Activated CD8-positive, alpha-beta memory T cell treated with anti-CD3 and anti-CD28 coated beads, Interleukin-2, amount 10 ng/mL, durations not matched to agents 7 days and 5 days (primary cell): ENCODE measurements at regions not wholly inside any gene's neighbourhood (a gene's known extent, or its start where the extent isn't known, plus 50 kb on each side); places are given as distances from the start of the nearest gene placed in this dataset.
"Not testable (repeated sequence)": the region's sequence is repeated elsewhere in the genome, so short reads cannot be mapped to it uniquely, and the experiment has no call there.

ENCODE experiments used
- ATAC-seq: fragments of 150-1000 bp; cut with Tn5 transposase; one replicate; pipeline ENCODE4 v1.10.0; 2021; ENCODE audit warnings: moderate library complexity
- CTCF ChIA-PET: fragments of 350-600 bp; sonication (Branson Sonifier 250); formaldehyde crosslinking; loops from one replicate; lab custom pipeline; 2021; ENCODE audit warnings: antibody characterized with exemption; lab: Charles Lee
- DNase-seq: peaks from one replicate; pipeline ENCODE4 v3.0.0-alpha.2; 2020
- H3K27ac Mint-ChIP-seq: one replicate; pipeline ENCODE4 v1.8.0; 2021; ENCODE audit warnings: mild to moderate bottlenecking, mixed read lengths
- H3K27me3 Mint-ChIP-seq: one replicate; pipeline ENCODE4 v1.8.0; 2021; ENCODE audit warnings: mixed read lengths
- H3K36me3 Mint-ChIP-seq: one replicate; pipeline ENCODE4 v1.8.0; 2021; ENCODE audit warnings: mild to moderate bottlenecking, mixed read lengths
- H3K4me1 Mint-ChIP-seq: one replicate; pipeline ENCODE4 v1.8.0; 2021; ENCODE audit warnings: mixed read lengths
- H3K4me3 Mint-ChIP-seq: one replicate; pipeline ENCODE4 v1.8.0; 2021; ENCODE audit warnings: mild to moderate bottlenecking, moderate library complexity, mixed read lengths
- H3K9me3 Mint-ChIP-seq: one replicate; pipeline ENCODE4 v1.8.0; 2022; ENCODE audit warnings: low read depth, mixed read lengths

- Mint-ChIP-seq H3K27ac (no peak overlapping the region), H3K36me3 (peaks cover 6% of the 10 kb centered on the region), H3K4me1 (peaks cover 2% of the 10 kb centered on the region), H3K4me3 (no peak overlapping the region), H3K27me3 (peaks cover 3% of the 10 kb centered on the region), H3K9me3 (peaks cover 5% of the 10 kb centered on the region)
- no peak for ATAC-seq
- DNase-seq, result no peak
- CTCF ChIA-PET, result no interaction called here
Measured at GRCh38 chr3:102037209-102037608, 187.9 kb downstream of the NFKBIZ start.

DNA sequence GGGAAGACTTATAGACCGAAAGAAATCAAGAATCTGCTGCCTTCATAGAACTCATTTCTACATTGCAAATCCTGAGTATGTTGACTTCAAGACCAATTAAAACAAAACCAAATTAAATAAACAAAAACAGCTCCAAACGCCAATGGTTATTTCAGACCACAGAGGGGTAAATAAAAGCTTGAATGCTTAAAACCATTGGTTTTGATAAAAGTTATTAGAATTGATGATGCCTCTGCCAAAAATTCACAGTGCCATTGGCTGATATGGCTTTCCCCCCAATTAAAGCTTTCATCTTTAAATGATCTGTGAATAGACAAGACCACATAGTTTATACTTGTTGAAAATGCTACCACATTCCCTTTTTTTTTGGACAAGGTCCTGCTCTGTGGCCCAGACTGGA, 188.5 kb downstream of the NFKBIZ start:
- Mint-ChIP-seq H3K27ac (no peak overlapping the region), H3K4me1 (peaks cover 2% of the 10 kb centered on the region), H3K36me3 (peaks cover 6% of the 10 kb centered on the region), H3K9me3 (peaks cover 5% of the 10 kb centered on the region), H3K4me3 (no peak overlapping the region), H3K27me3 (peaks cover 3% of the 10 kb centered on the region)
- CTCF ChIA-PET, result no interaction called here
- DNase-seq (no peak), ATAC-seq (no peak)

GRCh38 chr3:102038477-102039142, 189.3 kb downstream of the NFKBIZ start:
- Mint-ChIP-seq H3K4me1 (peaks cover 2% of the 10 kb centered on the region), H3K27ac (no peak overlapping the region), H3K4me3 (no peak overlapping the region), H3K9me3 (peaks cover 5% of the 10 kb centered on the region), H3K27me3 (peaks cover 3% of the 10 kb centered on the region), H3K36me3 (peaks cover 6% of the 10 kb centered on the region)
- CTCF ChIA-PET, result no interaction called here
- no peak for DNase-seq
- no peak for ATAC-seq

- H3K27me3 Mint-ChIP-seq, ATAC-seq, H3K36me3 Mint-ChIP-seq, H3K4me1 Mint-ChIP-seq, CTCF ChIA-PET, DNase-seq, H3K27ac Mint-ChIP-seq, H3K9me3 Mint-ChIP-seq, H3K4me3 Mint-ChIP-seq: not testable (repeated sequence)
Measured at GRCh38 chr3:102040144-102040543, 190.8 kb downstream of the NFKBIZ start.

GRCh38 chr3:102053375-102053989, 204.2 kb downstream of the NFKBIZ start:
- Mint-ChIP-seq H3K4me1 (peaks cover 13% of the 10 kb centered on the region), H3K27ac (no peak overlapping the region), H3K36me3 (peaks cover 23% of the 10 kb centered on the region), H3K9me3 (peaks cover 9% of the 10 kb centered on the region), H3K27me3 (no peaks in the 10 kb centered on the region), H3K4me3 (no peak overlapping the region)
- no peak for DNase-seq
- CTCF ChIA-PET, result no interaction called here
- ATAC-seq, result no peak

- Mint-ChIP-seq H3K4me1 (peaks cover 23% of the 10 kb centered on the region), H3K36me3 (peaks cover 16% of the 10 kb centered on the region), H3K27ac (no peak overlapping the region), H3K27me3 (no peaks in the 10 kb centered on the region), H3K4me3 (no peak overlapping the region), H3K9me3 (peaks cover 4% of the 10 kb centered on the region)
- CTCF ChIA-PET, result no interaction called here
- no peak for DNase-seq
- no peak for ATAC-seq
Measured at GRCh38 chr3:102054543-102055080, 205.3 kb downstream of the NFKBIZ start.

GRCh38 chr3:102057781-102058421, 208.6 kb downstream of the NFKBIZ start:
- DNase-seq (peak; percentile 47), ATAC-seq (peak; percentile 83)
- Mint-ChIP-seq H3K9me3 (peaks cover 2% of the 10 kb centered on the region), H3K4me3 (no peak overlapping the region), H3K4me1 (peaks cover 28% of the 10 kb centered on the region), H3K36me3 (peaks cover 9% of the 10 kb centered on the region), H3K27ac (peak overlapping the region; percentile 71), H3K27me3 (no peaks in the 10 kb centered on the region)
- CTCF ChIA-PET, result no interaction called here

DNA sequence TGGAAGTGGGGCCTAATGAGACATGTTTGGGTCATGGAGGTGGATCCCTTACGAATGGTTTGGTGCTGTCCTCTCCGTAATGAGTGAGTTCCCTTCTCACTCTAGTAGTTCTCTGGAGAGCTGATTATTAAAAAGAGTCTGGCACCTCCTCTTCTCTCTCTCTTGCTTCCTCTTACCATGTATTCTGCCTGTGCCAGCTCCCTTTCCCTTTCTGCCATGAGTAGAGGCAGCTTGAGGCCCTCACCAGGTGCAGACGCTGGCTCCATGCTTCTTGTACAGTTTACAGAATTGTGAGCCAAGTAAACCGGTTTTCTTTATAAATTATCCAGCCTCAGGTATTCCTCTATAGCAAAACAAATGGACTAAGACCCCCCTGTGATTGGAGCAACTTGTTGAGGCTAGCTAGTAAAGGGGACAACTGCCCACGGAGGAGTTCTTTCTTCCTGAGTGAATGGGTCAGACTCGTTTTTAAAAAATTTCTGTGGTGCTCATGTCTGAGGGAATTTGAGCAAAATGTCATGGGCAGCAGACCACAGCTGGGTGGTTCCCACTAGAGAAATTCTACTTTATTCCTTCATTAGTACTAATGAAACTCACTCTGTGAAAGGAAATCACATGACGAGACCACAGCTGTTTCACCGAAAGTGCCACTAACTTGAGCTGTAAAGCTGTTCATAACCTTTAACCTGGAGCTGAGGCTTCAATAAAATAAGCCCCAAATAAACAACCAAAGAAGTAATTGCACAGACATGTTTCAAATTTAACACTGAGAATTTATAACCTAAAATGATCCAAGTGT, 210.0 kb downstream of the NFKBIZ start:
- H3K27ac Mint-ChIP-seq, result no peak overlapping the region
- H3K27me3 Mint-ChIP-seq, result no peaks in the 10 kb centered on the region
- peak; percentile 59 for DNase-seq
- peaks cover 2% of the 10 kb centered on the region for H3K9me3 Mint-ChIP-seq
- no peak overlapping the region for H3K4me3 Mint-ChIP-seq
- peaks cover 9% of the 10 kb centered on the region for H3K36me3 Mint-ChIP-seq
- no peak for ATAC-seq
- H3K4me1 Mint-ChIP-seq, result peaks cover 28% of the 10 kb centered on the region
- CTCF ChIA-PET, result interaction anchor here (0.5 to 1.5 kb wide), 5 partner anchors 16 to 1399 kb away, joined by 3 read pairs; no protein-coding TSS in a partner anchor

- peaks cover 9% of the 10 kb centered on the region for H3K36me3 Mint-ChIP-seq
- DNase-seq, result no peak
- peaks cover 28% of the 10 kb centered on the region for H3K4me1 Mint-ChIP-seq
- CTCF ChIA-PET, result interaction anchor here (1.1 kb wide), 1 partner anchor 69 kb away, joined by 3 read pairs; no protein-coding TSS in a partner anchor
- H3K27ac Mint-ChIP-seq, result no peak overlapping the region
- H3K27me3 Mint-ChIP-seq, result no peaks in the 10 kb centered on the region
- no peak for ATAC-seq
- no peak overlapping the region for H3K4me3 Mint-ChIP-seq
- H3K9me3 Mint-ChIP-seq, result peaks cover 2% of the 10 kb centered on the region
Measured at GRCh38 chr3:102060814-102061213, 211.5 kb downstream of the NFKBIZ start.

DNA sequence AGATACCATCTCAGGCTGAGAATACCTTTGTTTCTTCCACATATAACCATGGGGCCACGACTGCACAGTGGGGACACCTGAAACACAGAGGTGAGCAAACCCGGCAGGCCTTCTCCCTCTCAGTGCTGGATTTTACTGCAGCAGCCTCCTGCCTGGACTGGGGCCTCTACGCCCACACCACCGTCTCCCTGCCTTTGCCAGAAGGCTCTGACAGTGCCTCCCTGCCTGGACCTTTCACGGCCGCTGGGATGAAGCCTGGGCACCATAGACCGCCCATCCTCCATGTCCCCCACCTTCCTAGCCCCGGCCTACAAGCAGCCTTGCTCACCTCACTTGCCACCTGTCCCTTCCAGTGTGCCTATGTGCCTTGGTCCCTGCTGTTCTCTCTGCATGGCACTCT, 214.3 kb downstream of the NFKBIZ start:
- no peak overlapping the region for H3K27ac Mint-ChIP-seq
- H3K27me3 Mint-ChIP-seq, result no peaks in the 10 kb centered on the region
- no peak overlapping the region for H3K4me3 Mint-ChIP-seq
- H3K4me1 Mint-ChIP-seq, result peaks cover 15% of the 10 kb centered on the region
- ATAC-seq, result no peak
- CTCF ChIA-PET, result no interaction called here
- DNase-seq, result no peak
- peaks cover 4% of the 10 kb centered on the region for H3K36me3 Mint-ChIP-seq
- H3K9me3 Mint-ChIP-seq, result no peaks in the 10 kb centered on the region

DNA sequence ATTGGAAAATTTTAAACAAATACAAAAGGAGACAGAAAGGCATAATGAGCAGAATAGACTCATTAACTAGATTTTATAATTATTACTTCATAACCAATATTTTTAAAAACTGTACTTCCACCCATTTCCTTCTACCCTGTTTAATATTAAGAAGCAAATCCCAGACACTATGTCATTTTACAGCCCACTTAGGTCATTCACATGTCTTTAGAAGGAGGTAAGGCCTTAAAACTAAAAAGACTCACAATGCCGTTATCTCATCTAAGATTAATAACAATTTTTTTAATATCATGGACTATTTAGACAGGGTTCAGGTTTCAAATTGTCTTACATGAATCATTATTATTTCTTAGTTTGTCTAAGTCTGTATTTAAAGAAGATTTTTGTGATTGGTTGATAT, 217.2 kb downstream of the NFKBIZ start:
- ATAC-seq, result no peak
- CTCF ChIA-PET, result no interaction called here
- Mint-ChIP-seq H3K9me3 (peaks cover 2% of the 10 kb centered on the region), H3K36me3 (peaks cover 4% of the 10 kb centered on the region), H3K27me3 (no peaks in the 10 kb centered on the region), H3K27ac (no peak overlapping the region), H3K4me3 (no peak overlapping the region), H3K4me1 (no peaks in the 10 kb centered on the region)
- DNase-seq, result no peak

DNA sequence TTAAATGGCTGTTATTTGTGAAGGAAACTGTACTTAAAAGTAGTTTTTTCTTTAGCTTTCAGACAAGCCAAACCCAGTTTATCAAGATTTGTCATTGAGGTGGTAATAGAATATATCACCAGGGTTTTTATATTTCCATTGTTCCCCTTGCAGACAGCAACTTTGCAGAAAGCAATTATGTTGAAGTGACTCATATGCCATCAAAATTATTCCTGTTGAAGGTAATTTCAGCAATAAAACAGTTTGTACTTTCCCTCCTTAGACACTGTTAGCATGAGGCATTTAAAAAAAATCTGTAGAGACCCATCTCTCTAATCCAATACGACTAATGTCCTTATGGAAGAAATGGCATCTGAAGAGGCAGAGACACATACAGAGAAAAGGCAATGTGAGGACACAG, 219.0 kb downstream of the NFKBIZ start:
- Mint-ChIP-seq H3K4me3 (no peak overlapping the region), H3K36me3 (peaks cover 4% of the 10 kb centered on the region), H3K27me3 (no peaks in the 10 kb centered on the region), H3K27ac (no peak overlapping the region), H3K9me3 (peaks cover 2% of the 10 kb centered on the region), H3K4me1 (no peaks in the 10 kb centered on the region)
- CTCF ChIA-PET, result no interaction called here
- DNase-seq (no peak), ATAC-seq (no peak)

DNA sequence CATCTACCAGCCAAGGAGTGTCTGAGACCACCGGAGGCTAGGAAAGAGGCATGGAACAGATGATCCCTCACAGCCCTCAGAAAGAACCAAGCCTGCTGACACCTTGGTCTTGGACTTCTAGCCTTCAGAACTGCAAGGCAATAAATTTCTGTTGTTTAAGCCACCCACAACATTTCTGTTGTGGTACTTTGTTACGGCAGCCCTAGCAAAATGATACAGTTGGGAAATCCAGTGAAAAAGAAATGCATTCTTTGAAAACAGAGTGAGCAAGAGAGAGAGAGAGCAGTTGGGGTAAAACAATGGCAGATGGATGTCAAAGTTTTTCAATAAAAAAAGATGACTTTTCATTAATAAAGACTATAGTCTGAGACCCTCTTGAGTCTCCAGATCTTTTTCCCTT, 219.4 kb downstream of the NFKBIZ start:
- CTCF ChIA-PET, result no interaction called here
- Mint-ChIP-seq H3K9me3 (peaks cover 2% of the 10 kb centered on the region), H3K4me3 (no peak overlapping the region), H3K27me3 (no peaks in the 10 kb centered on the region), H3K36me3 (peaks cover 4% of the 10 kb centered on the region), H3K4me1 (no peaks in the 10 kb centered on the region), H3K27ac (no peak overlapping the region)
- ATAC-seq, result no peak
- DNase-seq, result no peak
